ENCODE measurements at regions not wholly inside any gene's neighbourhood (a gene's known extent, or its start where the extent isn't known, plus 50 kb on each side); places are given as distances from the start of the nearest gene placed in this dataset.

- DNase-seq = no peak
Observed at GRCh38 chrY:15510984-15511650, 986.8 kb downstream of the NLGN4Y start.

DNA sequence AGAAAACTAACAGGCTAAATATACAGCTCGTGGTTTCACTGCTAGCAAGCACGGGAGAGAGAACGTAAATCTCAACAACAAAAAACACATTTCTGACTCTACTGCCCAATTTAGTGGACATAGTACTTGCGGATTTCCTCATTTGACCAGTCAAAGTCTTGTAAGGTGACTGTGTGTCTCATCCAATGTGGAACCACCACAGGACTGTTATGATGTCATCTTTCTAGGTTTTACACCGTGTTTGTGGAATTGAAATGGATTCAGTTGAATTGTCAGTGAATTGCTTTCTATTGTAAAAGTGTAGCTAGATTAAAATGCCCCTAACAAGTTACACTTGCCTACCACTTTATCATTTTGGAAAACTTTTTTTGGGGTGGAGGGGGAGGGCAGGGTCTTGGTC is 1010.8 kb downstream of the NLGN4Y start:
- no peak for DNase-seq

- no peak for DNase-seq
Observed at GRCh38 chrY:15535784-15536511, 1011.6 kb downstream of the NLGN4Y start.

DNA sequence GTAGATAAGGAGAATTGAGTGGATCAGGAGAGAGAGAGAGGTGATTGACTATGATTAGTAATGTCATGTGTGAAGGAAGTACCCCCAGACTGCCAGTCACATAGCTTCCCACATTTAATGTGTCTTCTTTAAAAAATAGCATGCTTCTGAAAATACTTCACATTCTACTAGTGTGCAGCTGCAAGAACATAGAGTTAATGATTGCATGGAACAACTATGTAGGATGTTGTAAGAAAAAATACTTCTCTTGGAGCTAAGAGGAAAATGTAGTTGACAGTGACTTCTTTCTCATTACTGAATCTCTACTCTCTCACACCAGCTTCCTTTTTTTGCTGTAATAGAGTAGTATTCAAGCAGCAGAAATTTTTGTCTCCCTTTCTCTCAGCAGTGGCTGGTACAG is 1016.2 kb downstream of the NLGN4Y start:
- DNase-seq = no peak

DNA sequence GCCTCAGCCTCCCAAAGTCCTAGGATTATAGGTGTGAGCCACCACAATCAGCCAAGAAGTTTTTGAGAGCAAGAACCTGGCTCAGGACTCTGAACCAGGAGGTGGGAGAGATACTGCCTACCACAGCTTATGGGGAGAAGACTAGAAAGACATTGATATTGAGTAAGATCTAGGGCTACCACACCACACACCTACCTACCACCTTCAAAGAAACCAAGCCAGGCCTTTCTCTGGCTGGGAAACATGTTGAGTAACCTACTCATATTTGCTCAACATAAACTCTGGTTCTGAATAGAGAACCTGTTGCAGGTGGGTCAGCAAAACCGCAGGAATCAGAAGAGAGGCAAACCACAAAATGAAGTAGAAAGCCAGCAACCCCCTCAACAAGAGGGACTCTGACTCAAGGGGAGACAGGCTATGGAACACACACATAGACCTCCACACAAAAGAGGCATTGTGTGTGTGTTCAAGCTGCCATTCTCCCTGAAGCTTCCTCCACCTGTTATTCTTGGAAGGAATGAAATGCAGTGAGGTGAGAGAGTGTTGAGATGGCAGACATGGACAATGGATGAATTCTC is 1021.9 kb downstream of the NLGN4Y start:
- no peak for DNase-seq

DNA sequence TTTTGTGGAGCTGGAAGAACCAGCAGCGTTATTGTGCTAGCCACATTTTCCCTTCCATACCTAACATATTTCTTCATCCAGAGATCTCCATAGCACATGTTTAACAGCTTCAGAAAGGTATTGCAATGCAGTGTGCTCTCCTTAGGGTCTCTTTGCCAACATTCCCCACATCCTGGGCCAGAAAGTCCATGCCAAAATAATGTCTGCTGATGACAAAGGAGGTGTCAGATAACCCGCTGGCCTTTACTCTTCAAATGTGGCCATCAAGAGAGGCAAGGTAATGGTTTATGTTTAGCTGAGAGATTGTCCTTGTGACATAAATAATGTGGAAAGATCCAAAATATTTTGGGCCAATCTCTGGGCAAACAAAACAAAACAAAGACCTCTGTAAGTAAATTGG is 1027.7 kb downstream of the NLGN4Y start:
- no peak for DNase-seq

DNA sequence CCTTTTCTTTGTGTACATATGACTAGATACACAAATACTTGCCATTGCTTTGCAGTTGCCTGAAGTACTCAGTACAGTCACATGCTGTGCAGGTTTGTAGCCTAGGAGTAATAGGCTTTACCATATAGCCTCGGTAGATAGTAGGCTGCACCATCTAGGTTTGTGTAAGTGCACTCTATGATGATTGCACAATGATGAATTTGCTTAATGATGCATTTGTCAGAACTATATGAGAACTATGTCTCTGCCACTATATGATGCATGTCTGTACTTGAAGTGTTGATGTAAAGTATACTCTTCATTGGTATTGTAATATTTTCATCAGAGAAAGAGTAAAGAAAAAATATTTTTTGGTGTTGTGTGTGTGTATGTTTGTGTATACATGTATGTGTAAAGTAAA is 1030.7 kb downstream of the NLGN4Y start:
- no peak for DNase-seq

DNA sequence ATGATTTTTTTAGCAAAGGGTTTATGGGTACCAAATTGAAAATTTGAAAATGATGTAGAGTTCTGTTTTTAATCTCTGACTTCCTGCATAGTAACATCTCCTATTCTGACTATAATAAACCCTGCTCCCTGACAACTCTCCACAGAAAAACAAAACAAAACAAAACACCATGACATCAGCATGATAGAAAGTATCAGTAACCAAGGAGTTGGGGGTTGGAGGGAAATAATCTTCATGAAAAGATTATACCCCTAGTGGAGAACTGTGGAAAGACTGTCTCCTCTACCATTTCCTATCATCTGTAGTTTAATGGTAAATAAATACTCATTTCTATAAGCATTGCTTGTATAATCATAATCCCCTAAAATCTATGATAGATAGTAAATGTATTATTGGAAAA is 1034.8 kb downstream of the NLGN4Y start:
- DNase-seq = no peak

GRCh38 chrY:15560840-15561239 is 1036.5 kb downstream of the NLGN4Y start:
- DNase-seq = no peak

GRCh38 chrY:15561501-15562289 is 1037.4 kb downstream of the NLGN4Y start:
- DNase-seq = no peak

- DNase-seq = no peak
Observed at GRCh38 chrY:15577886-15578285, 1053.6 kb downstream of the NLGN4Y start.

- DNase-seq = no peak
Observed at GRCh38 chrY:15578761-15579160, 1054.4 kb downstream of the NLGN4Y start.

GRCh38 chrY:15579245-15579644 is 1054.9 kb downstream of the NLGN4Y start:
- peak; percentile 3 for DNase-seq

DNA sequence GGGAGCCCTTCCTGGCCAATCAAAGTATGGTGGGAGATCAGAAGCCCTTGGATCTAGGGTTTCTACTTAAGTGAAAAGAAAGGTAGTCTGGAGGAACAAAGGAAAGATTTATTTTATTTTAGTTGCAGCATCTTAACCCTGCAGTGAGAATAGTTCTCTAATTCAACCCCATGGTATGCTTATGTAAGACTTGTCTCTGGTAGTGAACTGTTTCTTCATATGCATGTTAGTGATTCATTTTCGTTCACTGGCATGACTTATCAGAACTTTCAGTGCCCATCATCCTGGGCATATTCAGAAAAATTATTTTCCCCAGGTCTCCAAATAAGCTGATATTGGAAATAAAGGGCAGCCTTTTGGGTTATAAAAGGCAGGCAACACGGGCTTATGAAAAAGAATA is 1058.8 kb downstream of the NLGN4Y start:
- DNase-seq = no peak

DNA sequence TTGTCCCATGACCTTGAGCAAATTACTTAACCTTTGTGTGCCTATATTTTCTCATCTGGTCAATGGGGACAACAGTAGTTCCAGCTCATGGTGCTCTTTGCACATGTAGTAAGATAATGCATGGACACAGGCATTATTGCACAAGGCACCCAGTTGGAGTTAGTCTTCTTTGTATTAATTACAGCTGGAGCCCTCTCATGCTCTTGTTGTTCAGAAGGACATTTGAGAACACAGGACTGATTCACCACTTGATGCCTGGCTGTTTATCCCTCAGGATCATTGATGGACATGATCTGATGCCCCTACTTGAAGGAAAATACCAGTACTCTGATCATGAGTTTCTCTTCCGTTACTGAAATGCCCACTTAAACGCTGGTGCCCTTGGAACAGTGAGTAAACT is 1068.6 kb downstream of the NLGN4Y start:
- DNase-seq = no peak

DNA sequence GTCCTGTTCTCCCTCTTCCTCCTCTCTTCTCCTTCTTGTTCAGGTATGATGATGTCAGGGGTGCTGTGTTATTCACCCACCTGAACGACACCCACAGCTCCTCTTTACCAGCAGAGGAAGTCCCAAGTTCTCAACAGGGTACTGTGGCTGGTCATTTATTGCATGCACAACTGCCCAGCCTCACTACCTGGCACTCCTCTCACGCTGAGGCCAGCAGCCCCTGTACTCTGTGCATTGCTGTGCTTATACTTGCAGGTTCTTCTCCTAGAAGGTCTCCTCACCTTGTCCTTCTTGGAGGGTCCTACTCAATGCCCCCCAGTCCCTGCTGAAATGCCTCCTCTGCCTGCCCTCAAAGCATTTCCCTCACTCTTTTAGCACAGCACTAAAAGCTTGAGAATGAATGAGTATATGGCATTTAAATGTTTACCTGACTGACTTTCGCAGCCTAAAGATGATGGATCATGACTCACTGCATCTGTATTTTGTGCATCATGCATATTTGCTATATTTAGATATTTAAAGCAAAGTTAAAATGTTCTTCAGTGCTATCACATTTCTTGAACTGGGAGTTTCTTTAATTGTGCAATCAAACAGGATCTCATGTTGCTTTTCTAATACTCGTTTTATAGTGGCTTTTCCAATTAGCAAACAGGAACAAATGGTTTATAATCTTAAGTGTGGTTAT is 1069.3 kb downstream of the NLGN4Y start:
- no peak for DNase-seq

- no peak for DNase-seq
Observed at GRCh38 chrY:15594179-15594578, 1069.8 kb downstream of the NLGN4Y start.

DNA sequence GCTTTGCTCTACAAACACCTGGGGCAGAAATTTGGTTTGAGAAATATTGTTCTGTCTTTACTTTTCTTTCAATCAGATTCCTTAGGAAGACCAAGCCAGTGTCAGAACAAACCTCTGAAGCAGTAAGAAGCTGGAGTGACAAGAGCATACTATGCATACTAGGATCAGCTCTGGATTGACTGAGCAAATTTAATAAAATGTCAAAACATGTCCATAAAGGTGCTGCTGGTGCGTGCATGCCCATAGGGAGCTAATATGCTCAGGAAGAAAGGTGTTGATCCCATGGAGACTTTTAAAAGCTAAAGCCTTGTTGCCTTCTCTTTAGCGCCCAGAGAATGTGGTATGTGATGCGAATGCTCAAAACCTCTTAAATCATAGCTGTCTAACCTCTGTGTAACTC is 1076.2 kb downstream of the NLGN4Y start:
- no peak for DNase-seq

DNA sequence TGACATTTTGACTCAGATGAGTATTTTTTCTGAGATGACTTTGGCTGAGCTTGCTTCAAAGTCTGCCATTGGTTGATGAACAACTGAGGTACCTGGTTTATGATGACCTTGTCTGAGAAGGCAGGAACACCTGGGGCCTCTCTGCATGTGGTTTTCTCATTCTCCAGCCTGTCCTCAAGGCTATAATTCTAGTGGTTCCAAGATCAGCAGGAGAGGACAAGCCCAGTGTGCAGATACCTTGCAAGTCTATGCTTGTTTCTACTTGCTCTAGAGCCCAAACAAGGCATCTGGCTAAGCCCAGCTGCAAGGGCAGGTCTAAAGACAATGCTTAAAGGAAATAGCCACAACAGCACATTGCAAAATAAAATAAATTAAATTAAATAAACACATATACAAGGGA is 1100.0 kb downstream of the NLGN4Y start:
- no peak for DNase-seq

- DNase-seq = no peak
Observed at GRCh38 chrY:15624928-15625327, 1100.6 kb downstream of the NLGN4Y start.

- no peak for DNase-seq
Observed at GRCh38 chrY:15648198-15648597, 1123.9 kb downstream of the NLGN4Y start.

DNA sequence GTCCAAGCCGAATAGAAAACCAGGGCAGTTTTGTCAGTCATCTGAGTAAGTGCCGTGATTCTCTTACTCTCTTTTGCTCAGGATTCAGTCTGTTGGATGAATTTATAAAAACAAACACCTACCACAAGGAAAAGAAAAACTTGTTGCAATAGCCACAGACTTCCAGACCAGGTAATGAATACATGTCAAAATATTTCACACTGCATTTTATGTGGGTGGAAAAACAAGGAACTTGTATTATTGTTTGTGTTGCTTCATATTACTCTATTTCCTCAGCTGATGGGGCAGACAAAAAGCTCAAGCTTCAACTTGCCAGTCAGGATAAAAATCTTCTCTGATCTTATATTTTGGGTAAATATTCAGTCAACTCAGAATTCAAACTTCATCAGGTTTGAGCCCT is 1125.7 kb downstream of the NLGN4Y start:
- DNase-seq = no peak

DNA sequence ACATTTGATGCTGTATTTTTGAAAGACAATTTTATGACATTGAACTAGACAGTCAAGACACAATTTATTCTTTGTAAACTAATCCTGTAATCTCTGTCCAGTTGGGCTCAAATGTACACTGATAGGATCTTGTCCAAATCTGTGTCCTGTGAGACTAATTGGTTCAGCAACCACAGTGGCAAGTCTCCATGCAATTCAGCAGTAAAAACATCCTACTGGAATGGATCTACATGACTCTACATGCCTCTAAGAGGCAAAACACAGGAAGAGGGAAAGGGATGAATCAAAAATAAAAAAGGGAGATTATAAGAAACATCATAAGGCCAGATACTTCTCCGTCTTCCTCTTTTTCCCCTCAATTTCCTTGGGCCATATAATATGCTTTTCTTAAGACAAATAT is 1164.2 kb downstream of the NLGN4Y start:
- DNase-seq = no peak

Data from CD4-positive, alpha-beta T cell treated with Interleukin-10 for 1 hour (primary cell).